Stimulated activated CD8-positive, alpha-beta memory T cell treated with anti-CD3 and anti-CD28 coated beads, Interleukin-15, amount 100 ng/mL, for 4 hours (primary cell): ENCODE measurements at regions not wholly inside any gene's neighbourhood (a gene's known extent, or its start where the extent isn't known, plus 50 kb on each side); places are given as distances from the start of the nearest gene placed in this dataset.
"Not testable (repeated sequence)": the region's sequence is repeated elsewhere in the genome, so short reads cannot be mapped to it uniquely, and the experiment has no call there.

Experiments used
- DNase-seq, 2 donors: peaks; one replicate each; pipeline ENCODE4 v3.0.0-alpha.2; 2020; ENCODE audit warnings: low read depth in 2 of 2

GRCh38 chr12:38158428-38159091 is 158.0 kb upstream of the ALG10B start:
- no peak for DNase-seq

GRCh38 chr12:38159092-38159551 is 157.5 kb upstream of the ALG10B start:
- DNase-seq = no peak

GRCh38 chr12:38159591-38160317 is 156.8 kb upstream of the ALG10B start:
- DNase-seq = no peak

- DNase-seq = no peak
These were observed 156.1 kb upstream of the ALG10B start for GRCh38 chr12:38160318-38161122.

GRCh38 chr12:38161123-38162000 is 155.2 kb upstream of the ALG10B start:
- no peak for DNase-seq

GRCh38 chr12:38162013-38162412 is 154.6 kb upstream of the ALG10B start:
- no peak for DNase-seq

GRCh38 chr12:38162708-38163441 is 153.7 kb upstream of the ALG10B start:
- DNase-seq = no peak

- no peak for DNase-seq
These were observed 153.2 kb upstream of the ALG10B start for GRCh38 chr12:38163442-38163801.

GRCh38 chr12:38166225-38166624 is 150.3 kb upstream of the ALG10B start:
- DNase-seq = no peak

GRCh38 chr12:38175538-38175937 is 141.0 kb upstream of the ALG10B start:
- no peak for DNase-seq

- DNase-seq = not testable (repeated sequence)
These were observed 133.0 kb upstream of the ALG10B start for GRCh38 chr12:38183617-38184016.

GRCh38 chr12:38197286-38197685 is 119.3 kb upstream of the ALG10B start:
- not testable (repeated sequence) for DNase-seq

GRCh38 chr12:38201461-38202276 is 114.9 kb upstream of the ALG10B start:
- no peak for DNase-seq

GRCh38 chr12:38204831-38205230 is 111.7 kb upstream of the ALG10B start:
- DNase-seq = no peak

GRCh38 chr12:38222011-38222410 is 94.6 kb upstream of the ALG10B start:
- DNase-seq = no peak

GRCh38 chr12:38238328-38238727 is 78.2 kb upstream of the ALG10B start:
- not testable (repeated sequence) for DNase-seq

GRCh38 chr12:38253778-38254177 is 62.8 kb upstream of the ALG10B start:
- DNase-seq = no peak

- no peak for DNase-seq
These were observed 58.2 kb upstream of the ALG10B start for GRCh38 chr12:38258411-38258810.
